Urinary bladder (tissue), 3 donors: ENCODE measurements at regions not wholly inside any gene's neighbourhood (a gene's known extent, or its start where the extent isn't known, plus 50 kb on each side); places are given as distances from the start of the nearest gene placed in this dataset.

Experiments
- DNase-seq: peaks from one replicate; pipeline ENCODE4 v3.0.0-alpha.2; 2015; ENCODE audit errors: extremely low spot score
- H3K27ac ChIP-seq: one replicate; pipeline ENCODE4 v1.5.1; 2013; ENCODE audit warnings: low read depth, mild to moderate bottlenecking, moderate library complexity
- H3K36me3 ChIP-seq: one replicate; pipeline ENCODE4 v1.6.1; 2013; ENCODE audit warnings: mild to moderate bottlenecking, moderate library complexity; ENCODE audit not compliant: insufficient read depth
- H3K4me1 ChIP-seq: one replicate; pipeline ENCODE4 v1.6.1; 2013; ENCODE audit warnings: mild to moderate bottlenecking, moderate library complexity; ENCODE audit not compliant: insufficient read depth
- H3K4me3 ChIP-seq: one replicate; pipeline ENCODE4 v1.5.1; 2013; ENCODE audit warnings: low read depth, low read length
- WGBS: extraction: QIAGEN DNeasy Blood & Tissue Kit; methylation state at CpG from one replicate; pipeline ENCODE4 v1.1.7; 2013; 5-methylcytosine and 5-hydroxymethylcytosine counted together
- donor health status: healthy with polysubstance abuse.
- donor health status: healthy.

GRCh38 chr1:83034851-83035250, 964.1 kb downstream of the TTLL7 start:
- DNase-seq, result no peak
- Histone ChIP-seq H3K4me1 (peaks cover 2% of the 10 kb centered on the region), H3K36me3 (no peaks in the 10 kb centered on the region), H3K4me3 (no peak overlapping the region), H3K27ac (no peak overlapping the region)
- WGBS, result 91% methylated on average over 5 of the region's 5 CpGs

- H3K4me1 ChIP-seq, result peaks cover 2% of the 10 kb centered on the region
- DNase-seq, result no peak
- no peak overlapping the region for H3K27ac ChIP-seq
- H3K36me3 ChIP-seq, result no peaks in the 10 kb centered on the region
- no peak overlapping the region for H3K4me3 ChIP-seq
Observed at GRCh38 chr1:83033682-83034081, 965.2 kb downstream of the TTLL7 start.

- H3K4me3 ChIP-seq, result no peak overlapping the region
- DNase-seq, result no peak
- H3K4me1 ChIP-seq, result no peaks in the 10 kb centered on the region
- no peak overlapping the region for H3K27ac ChIP-seq
- no peaks in the 10 kb centered on the region for H3K36me3 ChIP-seq
Observed at GRCh38 chr1:83029916-83030315, 969.0 kb downstream of the TTLL7 start.

- Histone ChIP-seq H3K27ac (no peak overlapping the region), H3K36me3 (no peaks in the 10 kb centered on the region), H3K4me1 (no peaks in the 10 kb centered on the region), H3K4me3 (no peak overlapping the region)
- no peak for DNase-seq
- 92% methylated on average over 3 of the region's 3 CpGs for WGBS
Observed at GRCh38 chr1:83029050-83029449, 969.9 kb downstream of the TTLL7 start.

GRCh38 chr1:83028467-83028866, 970.5 kb downstream of the TTLL7 start:
- no peak overlapping the region for H3K27ac ChIP-seq
- no peak overlapping the region for H3K4me3 ChIP-seq
- no peak for DNase-seq

GRCh38 chr1:83027511-83027910, 971.4 kb downstream of the TTLL7 start:
- Histone ChIP-seq H3K4me3 (no peak overlapping the region), H3K36me3 (no peaks in the 10 kb centered on the region), H3K4me1 (no peaks in the 10 kb centered on the region), H3K27ac (no peak overlapping the region)
- WGBS, result 97% methylated on average over 1 of the region's 1 CpG
- DNase-seq, result no peak

More at GRCh38 chr1:83028467-83028866, 970.5 kb downstream of the TTLL7 start:
- H3K36me3 ChIP-seq, result no peaks in the 10 kb centered on the region
- no peaks in the 10 kb centered on the region for H3K4me1 ChIP-seq

GRCh38 chr1:83026745-83027144, 972.2 kb downstream of the TTLL7 start:
- Histone ChIP-seq H3K27ac (no peak overlapping the region), H3K4me3 (no peak overlapping the region), H3K36me3 (no peaks in the 10 kb centered on the region), H3K4me1 (no peaks in the 10 kb centered on the region)
- DNase-seq, result no peak
- 71% methylated on average over 2 of the region's 2 CpGs for WGBS

- no peak for DNase-seq
- Histone ChIP-seq H3K27ac (no peak overlapping the region), H3K36me3 (no peaks in the 10 kb centered on the region), H3K4me3 (no peak overlapping the region), H3K4me1 (no peaks in the 10 kb centered on the region)
- WGBS, result 94% methylated on average over 2 of the region's 2 CpGs
Observed at GRCh38 chr1:83024251-83024767, 974.6 kb downstream of the TTLL7 start.

GRCh38 chr1:83023212-83023611, 975.7 kb downstream of the TTLL7 start:
- WGBS, result 90% methylated on average over 2 of the region's 2 CpGs
- no peak for DNase-seq

GRCh38 chr1:83022206-83022605, 976.7 kb downstream of the TTLL7 start:
- H3K27ac ChIP-seq, result no peak overlapping the region
- no peaks in the 10 kb centered on the region for H3K4me1 ChIP-seq
- WGBS, result 96% methylated on average over 1 of the region's 1 CpG
- H3K4me3 ChIP-seq, result no peak overlapping the region
- H3K36me3 ChIP-seq, result no peaks in the 10 kb centered on the region
- DNase-seq, result no peak

More at GRCh38 chr1:83023212-83023611, 975.7 kb downstream of the TTLL7 start:
- Histone ChIP-seq H3K27ac (no peak overlapping the region), H3K36me3 (no peaks in the 10 kb centered on the region), H3K4me3 (no peak overlapping the region), H3K4me1 (no peaks in the 10 kb centered on the region)

GRCh38 chr1:83017701-83018100, 981.2 kb downstream of the TTLL7 start:
- DNase-seq, result no peak
- WGBS, result 64% methylated on average over 4 of the region's 4 CpGs
- H3K36me3 ChIP-seq, result no peaks in the 10 kb centered on the region
- no peaks in the 10 kb centered on the region for H3K4me1 ChIP-seq
- H3K27ac ChIP-seq, result no peak overlapping the region
- no peak overlapping the region for H3K4me3 ChIP-seq

GRCh38 chr1:83017276-83017675, 981.7 kb downstream of the TTLL7 start:
- DNase-seq, result no peak
- no peak overlapping the region for H3K4me3 ChIP-seq
- WGBS, result 79% methylated on average over 1 of the region's 1 CpG
- no peaks in the 10 kb centered on the region for H3K36me3 ChIP-seq
- no peaks in the 10 kb centered on the region for H3K4me1 ChIP-seq
- H3K27ac ChIP-seq, result no peak overlapping the region

- no peaks in the 10 kb centered on the region for H3K36me3 ChIP-seq
- H3K4me3 ChIP-seq, result no peak overlapping the region
- no peak for DNase-seq
- no peaks in the 10 kb centered on the region for H3K4me1 ChIP-seq
- WGBS, result 91% methylated on average over 1 of the region's 1 CpG
- no peak overlapping the region for H3K27ac ChIP-seq
Observed at GRCh38 chr1:83016354-83016849, 982.5 kb downstream of the TTLL7 start.

GRCh38 chr1:83015163-83015562, 983.8 kb downstream of the TTLL7 start:
- Histone ChIP-seq H3K27ac (no peak overlapping the region), H3K4me1 (no peaks in the 10 kb centered on the region), H3K4me3 (no peak overlapping the region), H3K36me3 (no peaks in the 10 kb centered on the region)
- DNase-seq, result no peak
- WGBS, result 92% methylated on average over 2 of the region's 2 CpGs

GRCh38 chr1:83012950-83013349, 986.0 kb downstream of the TTLL7 start:
- Histone ChIP-seq H3K36me3 (no peaks in the 10 kb centered on the region), H3K4me1 (no peaks in the 10 kb centered on the region), H3K4me3 (no peak overlapping the region), H3K27ac (no peak overlapping the region)
- no peak for DNase-seq
